ENCODE measurements at regions not wholly inside any gene's neighbourhood (a gene's known extent, or its start where the extent isn't known, plus 50 kb on each side); places are given as distances from the start of the nearest gene placed in this dataset.

DNA sequence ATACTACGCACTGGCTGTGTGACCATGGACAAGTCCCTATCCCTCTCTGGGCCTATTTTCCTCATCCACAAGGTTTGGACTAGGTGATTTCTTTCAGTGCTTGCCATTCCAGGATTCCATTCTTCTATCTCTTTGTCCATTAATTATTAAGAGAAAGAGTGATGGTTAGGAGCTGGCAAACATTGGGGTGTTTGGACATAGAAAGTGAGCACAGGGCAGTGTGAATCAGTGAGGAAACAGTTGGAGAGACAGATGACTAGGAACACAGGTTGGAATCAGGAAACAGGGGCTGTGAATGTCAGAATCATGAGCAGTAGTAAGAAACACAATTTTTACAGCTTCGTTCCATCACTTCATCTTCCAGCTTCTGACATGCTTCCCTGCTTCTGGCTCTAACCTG is 211.8 kb downstream of the INSC start:
- TF ChIP-seq POLR2AphosphoS5 (IDR thresholded peaks at IDR 0.05; ENCODE audit: low read depth, low read length): no peak
- TF ChIP-seq SIN3A (IDR thresholded peaks at IDR 0.05; ENCODE audit: borderline replicate concordance, insufficient read depth, low read depth, low read length): no peak
- TF ChIP-seq, protein P1, sequence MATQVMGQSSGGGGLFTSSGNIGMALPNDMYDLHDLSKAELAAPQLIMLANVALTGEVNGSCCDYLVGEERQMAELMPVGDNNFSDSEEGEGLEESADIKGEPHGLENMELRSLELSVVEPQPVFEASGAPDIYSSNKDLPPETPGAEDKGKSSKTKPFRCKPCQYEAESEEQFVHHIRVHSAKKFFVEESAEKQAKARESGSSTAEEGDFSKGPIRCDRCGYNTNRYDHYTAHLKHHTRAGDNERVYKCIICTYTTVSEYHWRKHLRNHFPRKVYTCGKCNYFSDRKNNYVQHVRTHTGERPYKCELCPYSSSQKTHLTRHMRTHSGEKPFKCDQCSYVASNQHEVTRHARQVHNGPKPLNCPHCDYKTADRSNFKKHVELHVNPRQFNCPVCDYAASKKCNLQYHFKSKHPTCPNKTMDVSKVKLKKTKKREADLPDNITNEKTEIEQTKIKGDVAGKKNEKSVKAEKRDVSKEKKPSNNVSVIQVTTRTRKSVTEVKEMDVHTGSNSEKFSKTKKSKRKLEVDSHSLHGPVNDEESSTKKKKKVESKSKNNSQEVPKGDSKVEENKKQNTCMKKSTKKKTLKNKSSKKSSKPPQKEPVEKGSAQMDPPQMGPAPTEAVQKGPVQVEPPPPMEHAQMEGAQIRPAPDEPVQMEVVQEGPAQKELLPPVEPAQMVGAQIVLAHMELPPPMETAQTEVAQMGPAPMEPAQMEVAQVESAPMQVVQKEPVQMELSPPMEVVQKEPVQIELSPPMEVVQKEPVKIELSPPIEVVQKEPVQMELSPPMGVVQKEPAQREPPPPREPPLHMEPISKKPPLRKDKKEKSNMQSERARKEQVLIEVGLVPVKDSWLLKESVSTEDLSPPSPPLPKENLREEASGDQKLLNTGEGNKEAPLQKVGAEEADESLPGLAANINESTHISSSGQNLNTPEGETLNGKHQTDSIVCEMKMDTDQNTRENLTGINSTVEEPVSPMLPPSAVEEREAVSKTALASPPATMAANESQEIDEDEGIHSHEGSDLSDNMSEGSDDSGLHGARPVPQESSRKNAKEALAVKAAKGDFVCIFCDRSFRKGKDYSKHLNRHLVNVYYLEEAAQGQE (IDR thresholded peaks at IDR 0.05; ENCODE audit: insufficient read depth in 1 of 2, low read depth in 2 of 2, low read length in 1 of 2): no peak
- TF ChIP-seq TCF7L2 (IDR thresholded peaks at IDR 0.05; ENCODE audit: low read depth, low read length): no peak
- TF ChIP-seq, protein P2, sequence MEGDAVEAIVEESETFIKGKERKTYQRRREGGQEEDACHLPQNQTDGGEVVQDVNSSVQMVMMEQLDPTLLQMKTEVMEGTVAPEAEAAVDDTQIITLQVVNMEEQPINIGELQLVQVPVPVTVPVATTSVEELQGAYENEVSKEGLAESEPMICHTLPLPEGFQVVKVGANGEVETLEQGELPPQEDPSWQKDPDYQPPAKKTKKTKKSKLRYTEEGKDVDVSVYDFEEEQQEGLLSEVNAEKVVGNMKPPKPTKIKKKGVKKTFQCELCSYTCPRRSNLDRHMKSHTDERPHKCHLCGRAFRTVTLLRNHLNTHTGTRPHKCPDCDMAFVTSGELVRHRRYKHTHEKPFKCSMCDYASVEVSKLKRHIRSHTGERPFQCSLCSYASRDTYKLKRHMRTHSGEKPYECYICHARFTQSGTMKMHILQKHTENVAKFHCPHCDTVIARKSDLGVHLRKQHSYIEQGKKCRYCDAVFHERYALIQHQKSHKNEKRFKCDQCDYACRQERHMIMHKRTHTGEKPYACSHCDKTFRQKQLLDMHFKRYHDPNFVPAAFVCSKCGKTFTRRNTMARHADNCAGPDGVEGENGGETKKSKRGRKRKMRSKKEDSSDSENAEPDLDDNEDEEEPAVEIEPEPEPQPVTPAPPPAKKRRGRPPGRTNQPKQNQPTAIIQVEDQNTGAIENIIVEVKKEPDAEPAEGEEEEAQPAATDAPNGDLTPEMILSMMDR (IDR thresholded peaks at IDR 0.05): no peak
- DNase-seq (ENCODE audit: low read depth, low spot score): no peak
- Histone ChIP-seq H3K27me3 (ENCODE audit: control insufficient read depth, insufficient read depth, low read length) (no peaks in the 10 kb centered on the region), H3K4me3 (ENCODE audit: low read depth in 2 of 2, low read length in 2 of 2) (no peak overlapping the region), H3K36me3 (ENCODE audit: control insufficient read depth, insufficient read depth, low read length) (no peaks in the 10 kb centered on the region), H3K9me3 (ENCODE audit: control insufficient read depth, insufficient read depth, low read depth, low read length) (no peaks in the 10 kb centered on the region), H3K4me1 (ENCODE audit: control insufficient read depth, insufficient read depth, low read length) (no peaks in the 10 kb centered on the region), H3K27ac (ENCODE audit: low read length) (no peak overlapping the region)
- intact Hi-C loops (cut with micrococcal nuclease; ENCODE audit: unreplicated experiment): loop anchor here (5.0 kb wide), 1 partner anchor 1286 kb away; no protein-coding TSS in a partner anchor
- CTCF ChIA-PET: no interaction called here
- no TSS peak for BruUV-seq (replicated peaks)
- in situ Hi-C loops (cut with HindIII; ENCODE audit: low pct_unique_long_range_greater_than_20kb, low sequenced_read_pairs): no loop called here
- POLR2A ChIA-PET: no interaction called here
- no peak for ATAC-seq

DNA sequence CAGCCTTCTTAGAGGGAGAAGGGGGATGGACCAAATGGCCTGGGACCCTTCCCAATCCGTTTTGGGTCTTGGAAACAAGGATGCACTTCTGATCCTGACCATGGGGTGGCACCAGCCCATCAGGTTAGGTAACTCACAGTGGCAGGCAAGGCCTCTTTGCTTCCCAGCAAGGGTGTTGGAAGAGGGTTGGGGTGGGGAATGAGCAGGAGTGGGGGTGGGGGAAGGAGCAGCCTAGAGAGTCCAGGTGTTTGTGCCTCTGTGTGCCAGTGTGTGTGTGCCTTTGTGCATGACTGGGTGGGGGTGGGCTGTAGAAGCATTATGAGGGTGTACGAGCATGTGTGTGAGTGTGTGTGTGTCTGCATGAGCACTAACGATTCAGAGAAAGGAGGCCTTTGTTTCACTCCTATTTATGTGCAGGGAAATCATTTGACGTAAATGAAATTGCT is 213.1 kb downstream of the INSC start:
- TF ChIP-seq, protein P2 (IDR thresholded peaks at IDR 0.05): peak; percentile 73
- no peak for TF ChIP-seq TCF7L2 (IDR thresholded peaks at IDR 0.05; ENCODE audit: low read depth, low read length)
- Histone ChIP-seq H3K27me3 (ENCODE audit: control insufficient read depth, insufficient read depth, low read length) (no peaks in the 10 kb centered on the region), H3K4me1 (ENCODE audit: control insufficient read depth, insufficient read depth, low read length) (no peaks in the 10 kb centered on the region), H3K4me3 (ENCODE audit: low read depth in 2 of 2, low read length in 2 of 2) (no peak overlapping the region), H3K27ac (ENCODE audit: low read length) (no peak overlapping the region), H3K9me3 (ENCODE audit: control insufficient read depth, insufficient read depth, low read depth, low read length) (no peaks in the 10 kb centered on the region), H3K36me3 (ENCODE audit: control insufficient read depth, insufficient read depth, low read length) (no peaks in the 10 kb centered on the region)
- BruUV-seq (replicated peaks): no TSS peak
- in situ Hi-C loops (cut with HindIII; ENCODE audit: low pct_unique_long_range_greater_than_20kb, low sequenced_read_pairs): no loop called here
- ChIA-PET POLR2A (no interaction called here), CTCF (interaction anchor here (0.6 kb wide), 1 partner anchor 212 kb away, joined by 4 read pairs; no protein-coding TSS in a partner anchor)
- no peak for DNase-seq (ENCODE audit: low read depth, low spot score)
- ATAC-seq: peak; percentile 74
- intact Hi-C loops (cut with micrococcal nuclease; ENCODE audit: unreplicated experiment): loop anchor here (5.0 kb wide), 1 partner anchor 1284 kb away; no protein-coding TSS in a partner anchor

Data from Panc1 (cell line).